ENCODE measurements at regions not wholly inside any gene's neighbourhood (a gene's known extent, or its start where the extent isn't known, plus 50 kb on each side); places are given as distances from the start of the nearest gene placed in this dataset.

DNA sequence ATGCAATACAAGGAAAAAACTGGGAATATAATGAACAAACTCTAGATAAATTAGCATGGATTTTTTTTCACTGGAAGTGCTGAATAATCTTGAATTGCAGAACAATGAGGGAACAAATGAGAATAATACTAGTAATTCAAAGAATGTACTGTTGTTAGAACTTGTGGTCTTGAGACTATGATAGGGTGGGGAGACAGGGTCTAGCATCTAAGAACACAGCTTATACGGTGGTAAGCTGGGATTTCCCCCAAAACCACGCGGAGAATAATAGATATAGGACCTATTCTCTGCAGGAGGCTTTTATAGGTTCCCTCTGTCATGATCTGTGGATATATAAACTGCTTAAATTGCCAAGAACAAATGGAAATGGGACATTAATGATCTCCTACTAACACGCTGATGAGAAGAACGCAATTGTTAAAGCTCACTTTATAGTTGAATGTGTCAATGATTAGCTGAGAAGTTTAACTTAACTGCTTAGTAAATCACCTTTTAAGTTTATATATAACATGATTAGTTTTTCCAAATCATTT is 692.3 kb downstream of the ZPLD1 start:
- Histone ChIP-seq H3K27ac (ENCODE audit: low read length) (no peak overlapping the region), H2AFZ (ENCODE audit: low read depth, low read length) (no peak overlapping the region), H3K4me1 (ENCODE audit: insufficient read depth, low read length) (peaks cover 6% of the 10 kb centered on the region; the same call in 1 of the 2 replicates), H3K4me2 (ENCODE audit: insufficient read depth, low read length) (no peak overlapping the region), H3K4me3 (ENCODE audit: low read depth in 1 of 2, low read length in 2 of 2) (no peak overlapping the region), H3K79me2 (ENCODE audit: insufficient read depth, low read length) (no peaks in the 10 kb centered on the region), H3K27me3 (ENCODE audit: insufficient read depth, low read length, poor library complexity) (no peaks in the 10 kb centered on the region), H4K20me1 (ENCODE audit: insufficient read depth, low read length) (no peaks in the 10 kb centered on the region), H3K36me3 (ENCODE audit: insufficient read depth, low read length) (no peaks in the 10 kb centered on the region), H3K9ac (ENCODE audit: low read depth, low read length) (no peak overlapping the region), H3K9me3 (ENCODE audit: insufficient read depth, low read length, severe bottlenecking) (no peaks in the 10 kb centered on the region)
- TF ChIP-seq EZH2 (IDR thresholded peaks at IDR 0.05; ENCODE audit: borderline replicate concordance, low read depth, low read length, severe bottlenecking) = no peak
- TF ChIP-seq, protein P1, sequence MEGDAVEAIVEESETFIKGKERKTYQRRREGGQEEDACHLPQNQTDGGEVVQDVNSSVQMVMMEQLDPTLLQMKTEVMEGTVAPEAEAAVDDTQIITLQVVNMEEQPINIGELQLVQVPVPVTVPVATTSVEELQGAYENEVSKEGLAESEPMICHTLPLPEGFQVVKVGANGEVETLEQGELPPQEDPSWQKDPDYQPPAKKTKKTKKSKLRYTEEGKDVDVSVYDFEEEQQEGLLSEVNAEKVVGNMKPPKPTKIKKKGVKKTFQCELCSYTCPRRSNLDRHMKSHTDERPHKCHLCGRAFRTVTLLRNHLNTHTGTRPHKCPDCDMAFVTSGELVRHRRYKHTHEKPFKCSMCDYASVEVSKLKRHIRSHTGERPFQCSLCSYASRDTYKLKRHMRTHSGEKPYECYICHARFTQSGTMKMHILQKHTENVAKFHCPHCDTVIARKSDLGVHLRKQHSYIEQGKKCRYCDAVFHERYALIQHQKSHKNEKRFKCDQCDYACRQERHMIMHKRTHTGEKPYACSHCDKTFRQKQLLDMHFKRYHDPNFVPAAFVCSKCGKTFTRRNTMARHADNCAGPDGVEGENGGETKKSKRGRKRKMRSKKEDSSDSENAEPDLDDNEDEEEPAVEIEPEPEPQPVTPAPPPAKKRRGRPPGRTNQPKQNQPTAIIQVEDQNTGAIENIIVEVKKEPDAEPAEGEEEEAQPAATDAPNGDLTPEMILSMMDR (IDR thresholded peaks at IDR 0.05; ENCODE audit: borderline replicate concordance, extremely low read depth, low read length, poor library complexity, severe bottlenecking) = no peak
- no peak for DNase-seq
- peak; percentile 73 for ATAC-seq (ENCODE audit: insufficient read depth, low read depth)

DNA sequence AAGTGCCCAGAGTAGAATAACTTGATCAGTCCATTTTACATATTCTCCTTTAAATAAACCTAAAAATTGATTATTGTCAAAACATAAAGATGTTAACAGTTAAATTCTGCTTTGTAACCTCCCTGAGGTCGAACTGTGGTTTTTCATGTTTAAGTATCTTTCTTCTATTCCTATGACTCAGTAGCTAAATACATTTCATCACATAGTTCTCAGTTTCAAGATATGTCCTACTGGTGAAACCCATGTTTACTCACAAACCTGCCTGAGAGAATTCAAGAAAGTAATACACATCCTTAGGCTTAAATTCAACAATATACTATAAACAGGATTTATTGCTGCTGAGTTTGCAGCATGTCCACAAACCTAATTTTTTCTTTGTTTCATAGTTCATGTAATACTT is 692.9 kb downstream of the ZPLD1 start:
- H3K27ac ChIP-seq (ENCODE audit: low read length) = no peak overlapping the region
- peak; percentile 54; the same call in 1 of the 3 replicates for ATAC-seq (ENCODE audit: insufficient read depth, low read depth)
- TF ChIP-seq, protein P1 (IDR thresholded peaks at IDR 0.05; ENCODE audit: borderline replicate concordance, extremely low read depth, low read length, poor library complexity, severe bottlenecking) = no peak
- TF ChIP-seq EZH2 (IDR thresholded peaks at IDR 0.05; ENCODE audit: borderline replicate concordance, low read depth, low read length, severe bottlenecking) = no peak

DNA sequence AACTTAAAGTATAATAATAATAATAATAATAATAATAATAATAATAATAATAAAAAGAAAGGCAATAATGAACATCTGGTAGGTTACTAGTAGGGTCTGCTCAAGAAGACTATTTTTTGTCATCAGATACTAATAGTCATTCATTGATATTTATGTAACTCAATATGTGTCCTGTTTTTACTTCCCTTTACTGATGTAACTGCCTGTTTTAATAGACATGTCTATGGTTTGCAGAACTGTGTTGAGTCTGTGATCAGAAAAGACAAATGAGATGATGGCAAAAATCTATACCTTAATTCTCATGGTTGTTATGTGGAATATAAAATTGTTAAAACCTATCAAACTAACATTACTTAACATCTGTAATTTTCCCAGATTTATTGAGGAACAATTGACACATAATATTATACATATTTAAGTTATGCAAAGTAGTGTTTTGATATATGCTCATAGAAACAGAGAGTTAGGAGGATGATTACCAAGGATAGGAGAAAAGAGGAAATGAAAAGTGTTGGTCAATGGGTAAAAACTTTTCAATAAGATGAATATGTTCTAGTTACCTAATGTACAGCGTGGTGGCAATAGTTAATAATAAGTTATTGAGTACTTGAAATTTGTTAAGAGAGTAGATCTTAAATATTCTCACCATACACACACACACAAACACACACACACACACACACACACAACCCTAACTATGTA is 699.4 kb downstream of the ZPLD1 start:
- DNase-seq (no peak), ATAC-seq (ENCODE audit: insufficient read depth, low read depth) (no peak)
- H3K79me2 ChIP-seq (ENCODE audit: insufficient read depth, low read length) = no peaks in the 10 kb centered on the region
- H3K27ac ChIP-seq (ENCODE audit: low read length) = no peak overlapping the region
- H3K9me3 ChIP-seq (ENCODE audit: insufficient read depth, low read length, severe bottlenecking) = no peaks in the 10 kb centered on the region
- no peaks in the 10 kb centered on the region for H3K27me3 ChIP-seq (ENCODE audit: insufficient read depth, low read length, poor library complexity)
- H3K36me3 ChIP-seq (ENCODE audit: insufficient read depth, low read length) = no peaks in the 10 kb centered on the region
- H3K4me1 ChIP-seq (ENCODE audit: insufficient read depth, low read length) = peaks cover 32% of the 10 kb centered on the region
- H2AFZ ChIP-seq (ENCODE audit: low read depth, low read length) = no peak overlapping the region
- H3K4me3 ChIP-seq (ENCODE audit: low read depth in 1 of 2, low read length in 2 of 2) = no peak overlapping the region
- H3K4me2 ChIP-seq (ENCODE audit: insufficient read depth, low read length) = no peak overlapping the region
- no peaks in the 10 kb centered on the region for H4K20me1 ChIP-seq (ENCODE audit: insufficient read depth, low read length)
- H3K9ac ChIP-seq (ENCODE audit: low read depth, low read length) = no peak overlapping the region
- TF ChIP-seq EZH2 (IDR thresholded peaks at IDR 0.05; ENCODE audit: borderline replicate concordance, low read depth, low read length, severe bottlenecking) = no peak
- TF ChIP-seq, protein P1 (IDR thresholded peaks at IDR 0.05; ENCODE audit: borderline replicate concordance, extremely low read depth, low read length, poor library complexity, severe bottlenecking) = no peak

More for the DNA sequence above, 692.9 kb downstream of the ZPLD1 start:
- Histone ChIP-seq H3K9ac (ENCODE audit: low read depth, low read length) (no peak overlapping the region), H3K27me3 (ENCODE audit: insufficient read depth, low read length, poor library complexity) (no peaks in the 10 kb centered on the region), H3K4me2 (ENCODE audit: insufficient read depth, low read length) (no peak overlapping the region), H3K4me3 (ENCODE audit: low read depth in 1 of 2, low read length in 2 of 2) (no peak overlapping the region), H4K20me1 (ENCODE audit: insufficient read depth, low read length) (no peaks in the 10 kb centered on the region), H3K4me1 (ENCODE audit: insufficient read depth, low read length) (peaks cover 6% of the 10 kb centered on the region; the same call in 1 of the 2 replicates), H3K36me3 (ENCODE audit: insufficient read depth, low read length) (no peaks in the 10 kb centered on the region), H3K9me3 (ENCODE audit: insufficient read depth, low read length, severe bottlenecking) (no peaks in the 10 kb centered on the region), H3K79me2 (ENCODE audit: insufficient read depth, low read length) (no peaks in the 10 kb centered on the region), H2AFZ (ENCODE audit: low read depth, low read length) (no peak overlapping the region)
- DNase-seq = no peak
